Karpas-422 (cell line): ENCODE measurements at regions not wholly inside any gene's neighbourhood (a gene's known extent, or its start where the extent isn't known, plus 50 kb on each side); places are given as distances from the start of the nearest gene placed in this dataset.

ENCODE experiments used
- DNase-seq: peaks from one replicate; pipeline ENCODE4 v3.0.0-alpha.2; 2015
- H2AFZ ChIP-seq: fragments of 200-600 bp; sonication (generic); 2 replicates; pipeline ENCODE4 v1.6.1; 2014; ENCODE audit warnings: antibody characterized with exemption, low read length, mixed read lengths
- H3K27ac ChIP-seq: fragments of 200-600 bp; sonication (generic); 2 replicates; pipeline ENCODE4 v1.5.1; 2014; ENCODE audit warnings: mild to moderate bottlenecking, low read length, moderate library complexity
- H3K27me3 ChIP-seq: fragments of 200-600 bp; sonication (generic); 2 replicates; pipeline ENCODE4 v1.6.1; 2014; ENCODE audit warnings: low read length, mixed read lengths
- H3K36me3 ChIP-seq: fragments of 200-600 bp; sonication (generic); 2 replicates; pipeline ENCODE4 v1.6.1; 2014; ENCODE audit warnings: low read length, mixed read lengths; ENCODE audit not compliant: insufficient read depth
- H3K4me1 ChIP-seq: fragments of 200-600 bp; sonication (generic); 2 replicates; pipeline ENCODE4 v1.6.1; 2014; ENCODE audit warnings: mild to moderate bottlenecking, low read length, mixed read lengths
- H3K4me2 ChIP-seq: fragments of 200-600 bp; sonication (generic); 2 replicates; pipeline ENCODE4 v1.6.1; 2014; ENCODE audit warnings: low read length, low read depth, mild to moderate bottlenecking; ENCODE audit not compliant: poor library complexity, severe bottlenecking
- H3K4me3 ChIP-seq: fragments of 200-600 bp; sonication (generic); 2 replicates; pipeline ENCODE4 v1.5.1; 2014; ENCODE audit warnings: mild to moderate bottlenecking, antibody characterized with exemption, low read length, mixed read lengths
- H3K79me2 ChIP-seq: fragments of 200-600 bp; sonication (generic); 2 replicates; pipeline ENCODE4 v1.6.1; 2014; ENCODE audit warnings: mild to moderate bottlenecking, low read length, mixed read lengths
- H3K9ac ChIP-seq: fragments of 200-600 bp; sonication (generic); 2 replicates; pipeline ENCODE4 v1.6.0; 2014; ENCODE audit warnings: low read length
- H3K9me2 ChIP-seq: fragments of 200-600 bp; sonication (generic), shearing (Covaris generic); replicated peaks from 2 replicates; pipeline ENCODE4 v1.6.0; 2014; ENCODE audit warnings: mild to moderate bottlenecking, low read length, moderate library complexity; ENCODE audit not compliant: insufficient read depth
- H3K9me3 ChIP-seq: fragments of 300-700, 200-600 bp; sonication (generic); 2 replicates; pipeline ENCODE4 v1.6.1; 2014; ENCODE audit warnings: low read length, mixed read lengths
- H4K20me1 ChIP-seq: fragments of 200-600 bp; sonication (generic); 2 replicates; pipeline ENCODE4 v1.6.1; 2014; ENCODE audit warnings: mild to moderate bottlenecking, antibody characterized with exemption, low read length, low read depth; ENCODE audit not compliant: insufficient read depth

DNA sequence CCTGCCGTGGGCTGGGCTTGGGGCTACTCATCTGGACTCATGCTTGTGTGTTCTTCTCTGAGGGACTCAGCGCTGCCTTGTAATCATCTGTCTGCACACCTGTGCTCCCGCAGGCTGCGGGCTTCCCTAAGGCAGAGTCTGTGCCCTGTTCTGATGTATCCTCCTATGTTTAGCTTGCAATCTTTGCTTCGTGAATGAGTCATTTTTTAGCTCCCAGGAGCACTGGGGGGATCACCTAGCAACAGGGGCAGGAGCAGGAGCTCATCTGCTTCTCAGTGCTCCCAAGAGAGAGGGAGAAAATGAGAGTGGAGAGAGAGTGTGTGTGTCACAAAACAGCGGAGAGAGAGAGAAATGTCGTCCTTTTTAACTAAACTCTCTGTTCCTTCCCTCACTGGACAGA lies 202.4 kb upstream of the ZNF618 start:
- Histone ChIP-seq H3K4me2 (no peak overlapping the region), H3K9ac (no peak overlapping the region), H3K9me3 (no peaks in the 10 kb centered on the region), H3K9me2 (no peaks in the 10 kb centered on the region), H3K27me3 (no peaks in the 10 kb centered on the region), H3K36me3 (no peaks in the 10 kb centered on the region), H4K20me1 (no peaks in the 10 kb centered on the region), H3K4me1 (no peaks in the 10 kb centered on the region), H3K79me2 (no peaks in the 10 kb centered on the region), H3K27ac (no peak overlapping the region), H3K4me3 (no peak overlapping the region), H2AFZ (no peak overlapping the region)
- no peak for DNase-seq

DNA sequence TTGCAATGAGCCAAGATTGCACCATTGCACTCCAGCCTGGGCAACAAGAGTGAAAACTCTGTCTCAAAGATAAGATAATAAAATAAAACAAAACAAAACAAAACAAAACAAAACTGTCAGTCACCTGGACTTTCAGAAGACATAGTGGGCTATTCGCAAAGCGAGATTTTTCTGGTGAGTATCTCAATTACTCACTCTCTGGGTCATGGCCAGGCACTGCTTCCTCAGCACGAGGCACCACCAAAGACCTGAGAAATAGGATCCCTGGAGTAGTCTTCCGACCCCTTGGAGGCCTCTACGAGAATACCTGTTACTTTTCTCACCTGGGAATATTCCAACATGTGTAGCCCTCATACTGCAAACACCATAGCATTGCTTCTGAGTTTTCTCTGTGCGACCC lies 201.7 kb upstream of the ZNF618 start:
- Histone ChIP-seq H3K4me2 (no peak overlapping the region), H3K9me2 (no peaks in the 10 kb centered on the region), H3K27ac (no peak overlapping the region), H3K27me3 (no peaks in the 10 kb centered on the region), H3K4me3 (no peak overlapping the region), H3K9me3 (no peaks in the 10 kb centered on the region), H3K79me2 (no peaks in the 10 kb centered on the region), H3K36me3 (no peaks in the 10 kb centered on the region), H3K9ac (no peak overlapping the region), H2AFZ (no peak overlapping the region), H3K4me1 (no peaks in the 10 kb centered on the region), H4K20me1 (no peaks in the 10 kb centered on the region)
- DNase-seq = no peak

DNA sequence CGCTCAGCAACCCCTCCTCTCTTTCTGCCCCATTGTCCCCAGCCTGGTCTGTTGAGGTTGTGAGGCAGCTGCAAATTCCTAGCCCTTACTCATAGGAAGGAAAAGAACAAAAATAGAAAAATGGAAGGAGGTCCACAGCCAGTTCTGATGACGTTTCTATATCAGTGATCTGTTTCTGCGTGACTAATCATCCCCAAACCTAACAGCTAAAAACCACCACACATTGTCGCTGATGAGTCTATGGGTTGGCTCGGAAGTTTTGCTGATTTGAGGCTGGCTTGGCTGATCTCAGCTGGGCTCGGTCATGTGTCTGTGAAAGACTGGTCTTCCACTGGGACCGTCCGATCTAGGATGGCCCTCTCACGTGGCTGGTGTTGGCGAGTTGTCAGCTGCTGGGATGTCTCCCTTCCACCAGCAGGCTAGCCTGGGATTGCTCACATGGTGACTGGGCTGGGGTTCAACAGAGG lies 200.6 kb upstream of the ZNF618 start:
- H4K20me1 ChIP-seq = no peaks in the 10 kb centered on the region
- H3K36me3 ChIP-seq = no peaks in the 10 kb centered on the region
- H2AFZ ChIP-seq = no peak overlapping the region
- H3K9me2 ChIP-seq = no peaks in the 10 kb centered on the region
- no peaks in the 10 kb centered on the region for H3K27me3 ChIP-seq
- DNase-seq = no peak
- H3K27ac ChIP-seq = no peak overlapping the region
- no peak overlapping the region for H3K4me2 ChIP-seq
- H3K9ac ChIP-seq = no peak overlapping the region
- no peaks in the 10 kb centered on the region for H3K79me2 ChIP-seq
- H3K4me3 ChIP-seq = no peak overlapping the region
- no peaks in the 10 kb centered on the region for H3K4me1 ChIP-seq
- no peaks in the 10 kb centered on the region for H3K9me3 ChIP-seq

DNA sequence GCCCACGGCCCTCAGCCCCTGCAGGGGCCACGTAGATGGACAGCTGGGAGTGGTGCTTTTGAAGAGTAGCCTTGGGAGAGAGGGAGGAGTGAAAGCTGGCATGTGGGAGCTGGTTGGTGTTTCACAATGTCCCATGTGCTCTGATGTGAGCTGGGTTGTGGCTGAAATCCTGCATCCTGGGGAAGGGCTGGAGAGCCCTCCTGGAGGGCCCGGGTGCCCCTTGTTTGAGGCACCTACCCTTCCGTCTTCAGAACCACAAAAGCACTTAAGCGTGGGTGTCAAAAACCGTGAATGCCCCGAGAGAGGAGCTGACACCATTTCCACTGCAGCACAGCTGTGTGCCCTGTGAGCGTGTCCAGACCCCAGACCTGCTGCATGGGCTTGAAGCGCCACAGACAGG lies 199.1 kb upstream of the ZNF618 start:
- Histone ChIP-seq H3K27ac (no peak overlapping the region), H3K27me3 (no peaks in the 10 kb centered on the region), H3K4me1 (no peaks in the 10 kb centered on the region), H3K36me3 (no peaks in the 10 kb centered on the region), H3K9me2 (no peaks in the 10 kb centered on the region), H2AFZ (no peak overlapping the region), H3K9me3 (no peaks in the 10 kb centered on the region), H4K20me1 (no peaks in the 10 kb centered on the region), H3K4me3 (no peak overlapping the region), H3K4me2 (no peak overlapping the region), H3K9ac (no peak overlapping the region), H3K79me2 (no peaks in the 10 kb centered on the region)
- no peak for DNase-seq

DNA sequence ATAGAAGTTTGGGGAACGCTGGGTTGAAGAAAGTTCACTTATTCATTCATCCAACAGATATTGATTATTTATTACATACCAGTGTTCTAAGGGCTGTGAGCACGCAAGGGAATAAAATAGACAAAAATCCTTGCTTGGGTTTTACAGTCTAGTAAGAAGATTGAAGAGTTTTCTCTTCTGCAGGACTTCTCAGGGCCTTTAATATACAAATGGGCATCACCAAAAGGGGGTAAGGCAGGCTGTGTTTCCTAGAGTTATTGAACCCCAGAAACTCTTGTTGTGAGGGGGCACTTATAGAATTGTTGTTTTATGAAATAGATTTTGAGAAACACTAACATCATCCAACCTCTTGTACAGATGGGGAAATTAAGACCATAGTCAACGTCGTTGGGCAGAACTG lies 198.5 kb upstream of the ZNF618 start:
- Histone ChIP-seq H3K9ac (no peak overlapping the region), H3K4me3 (no peak overlapping the region), H3K9me3 (no peaks in the 10 kb centered on the region), H3K4me1 (no peaks in the 10 kb centered on the region), H3K9me2 (no peaks in the 10 kb centered on the region), H3K79me2 (no peaks in the 10 kb centered on the region), H3K4me2 (no peak overlapping the region), H3K27ac (no peak overlapping the region), H2AFZ (no peak overlapping the region), H3K27me3 (no peaks in the 10 kb centered on the region), H3K36me3 (no peaks in the 10 kb centered on the region), H4K20me1 (no peaks in the 10 kb centered on the region)
- DNase-seq = no peak

DNA sequence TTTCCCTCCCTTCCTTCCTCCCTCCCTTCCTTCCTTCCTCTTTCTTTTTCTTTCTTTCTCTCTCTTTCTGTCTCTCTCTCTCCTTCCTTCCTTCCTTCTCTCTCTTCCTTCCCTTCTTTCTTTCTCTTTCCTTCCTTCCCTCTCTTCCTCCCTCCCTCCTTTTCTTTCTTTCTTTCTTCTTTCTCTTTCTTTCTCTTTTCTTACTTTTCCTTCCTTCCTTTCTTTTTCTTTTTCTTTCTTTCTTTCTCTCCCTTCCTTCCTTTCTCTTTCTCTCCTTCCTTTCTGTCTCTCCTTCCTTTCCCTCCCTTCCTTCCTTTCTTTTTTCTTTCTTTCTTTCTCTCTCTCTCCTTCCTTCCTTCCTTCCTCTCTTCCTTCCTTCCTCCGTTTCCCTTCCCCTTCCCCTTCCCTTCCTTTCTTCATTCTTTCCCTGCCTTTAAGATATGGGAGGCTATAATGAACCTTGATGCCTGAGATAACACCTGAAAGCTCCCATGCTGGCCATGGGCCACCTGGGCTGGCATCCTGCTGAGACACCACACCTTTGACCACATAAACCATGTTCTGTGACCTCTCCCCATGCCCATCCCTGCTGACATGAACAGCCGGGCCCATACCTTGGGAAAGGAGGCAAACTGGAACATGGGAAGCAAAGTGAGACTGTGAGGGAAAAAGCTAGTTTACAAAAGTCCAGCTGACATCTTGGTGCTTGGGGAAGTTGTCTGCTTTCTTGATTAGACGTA lies 197.8 kb upstream of the ZNF618 start:
- H3K27ac ChIP-seq = no peak overlapping the region
- no peaks in the 10 kb centered on the region for H3K9me2 ChIP-seq
- H4K20me1 ChIP-seq = no peaks in the 10 kb centered on the region
- H3K4me1 ChIP-seq = no peaks in the 10 kb centered on the region
- no peaks in the 10 kb centered on the region for H3K36me3 ChIP-seq
- H2AFZ ChIP-seq = no peak overlapping the region
- no peaks in the 10 kb centered on the region for H3K79me2 ChIP-seq
- DNase-seq = no peak
- H3K4me2 ChIP-seq = no peak overlapping the region
- H3K27me3 ChIP-seq = no peaks in the 10 kb centered on the region
- no peaks in the 10 kb centered on the region for H3K9me3 ChIP-seq
- H3K4me3 ChIP-seq = no peak overlapping the region
- H3K9ac ChIP-seq = no peak overlapping the region

DNA sequence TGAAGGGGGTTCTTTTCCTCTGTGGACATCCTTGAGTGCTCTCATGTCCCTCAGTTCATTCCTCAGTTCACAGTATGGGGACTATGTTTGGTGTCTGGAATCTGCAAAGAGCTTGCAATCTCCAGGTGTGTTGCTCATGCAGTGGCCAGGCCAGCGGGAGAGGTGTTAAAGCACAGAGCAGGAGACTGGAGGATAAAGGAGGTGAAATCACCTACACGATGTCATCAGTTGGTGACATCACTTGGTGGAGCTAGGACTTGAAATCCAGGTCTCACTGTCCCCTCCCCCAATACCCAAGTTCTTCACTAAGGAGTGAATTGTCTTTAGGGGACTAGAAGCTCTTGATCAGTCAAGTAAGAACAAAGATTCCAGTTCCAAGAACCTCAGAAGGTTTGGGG lies 197.3 kb upstream of the ZNF618 start:
- Histone ChIP-seq H3K79me2 (no peaks in the 10 kb centered on the region), H4K20me1 (no peaks in the 10 kb centered on the region), H3K36me3 (no peaks in the 10 kb centered on the region), H3K4me3 (no peak overlapping the region), H3K27ac (no peak overlapping the region), H3K9me3 (no peaks in the 10 kb centered on the region), H3K9ac (no peak overlapping the region), H3K27me3 (no peaks in the 10 kb centered on the region), H3K9me2 (no peaks in the 10 kb centered on the region), H3K4me2 (no peak overlapping the region), H2AFZ (no peak overlapping the region), H3K4me1 (no peaks in the 10 kb centered on the region)
- no peak for DNase-seq

DNA sequence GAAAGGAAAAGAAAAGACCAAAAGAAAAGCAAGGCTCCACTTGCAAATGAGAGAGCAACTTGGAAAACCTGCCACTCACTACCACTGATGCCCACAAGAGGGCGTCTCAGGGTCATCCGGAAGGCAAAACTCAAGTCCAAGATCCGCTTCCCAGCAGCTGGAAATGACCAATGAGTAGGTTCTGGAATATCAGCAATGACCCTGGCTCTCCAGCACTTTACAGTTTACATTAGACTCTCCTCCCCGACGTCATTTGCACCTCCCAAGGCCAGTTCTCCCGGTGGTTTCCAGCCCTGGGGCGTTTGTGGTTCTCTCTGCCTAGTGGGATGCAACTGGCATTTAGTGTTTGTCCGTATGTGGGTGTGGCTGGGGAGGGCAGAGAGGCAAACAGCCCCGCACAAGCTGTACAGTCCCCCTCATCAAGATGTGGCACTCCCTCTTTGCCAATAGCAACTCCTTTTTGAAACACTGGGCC lies 193.8 kb upstream of the ZNF618 start:
- no peaks in the 10 kb centered on the region for H3K4me1 ChIP-seq
- H3K9me3 ChIP-seq = no peaks in the 10 kb centered on the region
- H2AFZ ChIP-seq = no peak overlapping the region
- no peak overlapping the region for H3K4me2 ChIP-seq
- H3K27ac ChIP-seq = no peak overlapping the region
- no peaks in the 10 kb centered on the region for H3K9me2 ChIP-seq
- no peaks in the 10 kb centered on the region for H3K36me3 ChIP-seq
- H4K20me1 ChIP-seq = no peaks in the 10 kb centered on the region
- H3K9ac ChIP-seq = no peak overlapping the region
- no peaks in the 10 kb centered on the region for H3K79me2 ChIP-seq
- DNase-seq = peak; percentile 78
- H3K27me3 ChIP-seq = no peaks in the 10 kb centered on the region
- no peak overlapping the region for H3K4me3 ChIP-seq
